ENCODE measurements at regions not wholly inside any gene's neighbourhood (a gene's known extent, or its start where the extent isn't known, plus 50 kb on each side); places are given as distances from the start of the nearest gene placed in this dataset.

- WGBS, result 43% methylated on average over 3 of the region's 3 CpGs
- no peak for DNase-seq (ENCODE audit: low spot score)
- Histone ChIP-seq H3K9me3 (ENCODE audit: control insufficient read depth in 4 of 4, low read length in 3 of 4) (no peaks in the 10 kb centered on the region), H3K4me3 (ENCODE audit: low read depth in 1 of 3, low read length in 3 of 3) (no peak overlapping the region), H3K9ac (ENCODE audit: low read depth in 1 of 2, low read length in 2 of 2) (no peak overlapping the region), H3K27me3 (ENCODE audit: control insufficient read depth in 4 of 4, insufficient read depth in 4 of 4, low read length in 3 of 4) (no peaks in the 10 kb centered on the region), H3K36me3 (ENCODE audit: control insufficient read depth in 4 of 4, insufficient read depth in 3 of 4, low read depth in 1 of 4, low read length in 3 of 4) (no peaks in the 10 kb centered on the region), H3K4me1 (ENCODE audit: control insufficient read depth in 4 of 4, insufficient read depth in 4 of 4, low read length in 3 of 4) (no peaks in the 10 kb centered on the region), H3K27ac (ENCODE audit: low read depth in 1 of 2, low read length in 2 of 2) (no peak overlapping the region)
- TF ChIP-seq HNF4G (IDR thresholded peaks at IDR 0.05) (no peak), EGR1 (IDR thresholded peaks at IDR 0.05; ENCODE audit: low read depth in 2 of 2) (no peak), MAX (IDR thresholded peaks at IDR 0.05) (no peak), YY1 (IDR thresholded peaks at IDR 0.05) (no peak), GABPA (IDR thresholded peaks at IDR 0.05 in 1 of 2, conservative IDR thresholded peaks at IDR 0.05 in 1 of 2) (no peak), TAF1 (conservative IDR thresholded peaks at IDR 0.05) (no peak), FOXA1 (IDR thresholded peaks at IDR 0.05) (no peak), CTCF (IDR thresholded peaks at IDR 0.05; ENCODE audit: low read depth, low read length, missing input control) (no peak), ZBTB33 (IDR thresholded peaks at IDR 0.05) (no peak), NR2F2 (IDR thresholded peaks at IDR 0.05) (no peak), RAD21 (IDR thresholded peaks at IDR 0.05) (no peak), REST (IDR thresholded peaks at IDR 0.05) (no peak), SP1 (IDR thresholded peaks at IDR 0.05) (no peak)
These were observed 512.2 kb downstream of the SATB2 start for GRCh38 chr2:198945496-198945895.

GRCh38 chr2:198930170-198930569, 527.6 kb downstream of the SATB2 start:
- Histone ChIP-seq H3K9me3 (ENCODE audit: control insufficient read depth in 4 of 4, low read length in 3 of 4) (peaks cover 0 to 7% (median 2%) of the 10 kb centered on the region in 4 donors), H3K36me3 (ENCODE audit: control insufficient read depth in 4 of 4, insufficient read depth in 3 of 4, low read depth in 1 of 4, low read length in 3 of 4) (no peaks in the 10 kb centered on the region)
- no peak for DNase-seq (ENCODE audit: low spot score)
- TF ChIP-seq TAF1 (conservative IDR thresholded peaks at IDR 0.05), result no peak
- no peak for TF ChIP-seq GABPA (IDR thresholded peaks at IDR 0.05 in 1 of 2, conservative IDR thresholded peaks at IDR 0.05 in 1 of 2)
- TF ChIP-seq NR2F2 (IDR thresholded peaks at IDR 0.05), result no peak
- TF ChIP-seq FOXA2 (IDR thresholded peaks at IDR 0.05), result no peak
- TF ChIP-seq JUND (IDR thresholded peaks at IDR 0.05), result no peak
- TF ChIP-seq YY1 (IDR thresholded peaks at IDR 0.05), result no peak
- no peak for TF ChIP-seq RXRA (IDR thresholded peaks at IDR 0.05)
- TF ChIP-seq REST (IDR thresholded peaks at IDR 0.05), result no peak
- TF ChIP-seq ATF3 (IDR thresholded peaks at IDR 0.05), result no peak
- TF ChIP-seq FOXA1 (IDR thresholded peaks at IDR 0.05), result no peak
- no peak for TF ChIP-seq HNF4G (IDR thresholded peaks at IDR 0.05)
- TF ChIP-seq EGR1 (IDR thresholded peaks at IDR 0.05; ENCODE audit: low read depth in 2 of 2), result no peak
- TF ChIP-seq CTCF (IDR thresholded peaks at IDR 0.05; ENCODE audit: low read depth, low read length, missing input control), result no peak
- TF ChIP-seq RAD21 (IDR thresholded peaks at IDR 0.05), result no peak
- TF ChIP-seq HNF4A (conservative IDR thresholded peaks at IDR 0.05), result no peak
- no peak for TF ChIP-seq MAX (IDR thresholded peaks at IDR 0.05)

More at GRCh38 chr2:198930170-198930569, 527.6 kb downstream of the SATB2 start:
- no peak overlapping the region for H3K4me3 ChIP-seq (ENCODE audit: low read depth in 1 of 3, low read length in 3 of 3)
- H3K4me1 ChIP-seq (ENCODE audit: control insufficient read depth in 4 of 4, insufficient read depth in 4 of 4, low read length in 3 of 4), result no peaks in the 10 kb centered on the region
- H3K27me3 ChIP-seq (ENCODE audit: control insufficient read depth in 4 of 4, insufficient read depth in 4 of 4, low read length in 3 of 4), result no peaks in the 10 kb centered on the region
- no peak overlapping the region for H3K27ac ChIP-seq (ENCODE audit: low read depth in 1 of 2, low read length in 2 of 2)
- no peak overlapping the region for H3K9ac ChIP-seq (ENCODE audit: low read depth in 1 of 2, low read length in 2 of 2)

Measured in liver (tissue), 8 donors.